ENCODE measurements at regions not wholly inside any gene's neighbourhood (a gene's known extent, or its start where the extent isn't known, plus 50 kb on each side); places are given as distances from the start of the nearest gene placed in this dataset.
"Not testable (repeated sequence)": the region's sequence is repeated elsewhere in the genome, so short reads cannot be mapped to it uniquely, and the experiment has no call there.

- H3K27ac Mint-ChIP-seq; H3K27ac ChIP-seq (ENCODE audit: low read length in 2 of 2); H3K79me2 ChIP-seq (ENCODE audit: control insufficient read depth, insufficient read depth, low read length); H3K27me3 Mint-ChIP-seq; DNase-seq; ATAC-seq (ENCODE audit: low read depth); H3K27me3 ChIP-seq (replicated peaks in 1 of 4; ENCODE audit: control extremely low read depth in 1 of 4, control insufficient read depth in 3 of 4, insufficient read depth in 4 of 4, low read length in 3 of 4); H3K36me3 ChIP-seq (replicated peaks in 1 of 2; ENCODE audit: control extremely low read depth in 1 of 2, control insufficient read depth in 1 of 2, extremely low read depth in 1 of 2, insufficient read depth in 2 of 2, low read length in 1 of 2); H4K20me1 ChIP-seq (ENCODE audit: control insufficient read depth, insufficient read depth, low read length, poor library complexity, severe bottlenecking); H3K4me2 ChIP-seq (replicated peaks; ENCODE audit: low read depth, low read length, poor library complexity, severe bottlenecking); CTCF ChIA-PET; H2AFZ ChIP-seq (ENCODE audit: insufficient read depth, low read depth, low read length, poor library complexity, severe bottlenecking); intact Hi-C loops (cut with micrococcal nuclease); H3K9me3 Mint-ChIP-seq (ENCODE audit: insufficient read depth); POLR2A ChIA-PET; H3K9ac ChIP-seq (ENCODE audit: low read length); H3K4me1 ChIP-seq (ENCODE audit: control insufficient read depth in 2 of 2, insufficient read depth in 2 of 2, low read length in 2 of 2); H3K4me3 ChIP-seq (ENCODE audit: control extremely low read depth in 1 of 5, extremely low read depth in 1 of 5, insufficient read depth in 1 of 5, low read depth in 2 of 5, low read length in 4 of 5); H3K4me3 Mint-ChIP-seq; H3K4me1 Mint-ChIP-seq: not testable (repeated sequence)
- H3K9me3 ChIP-seq (ENCODE audit: control extremely low read depth in 1 of 3, control insufficient read depth in 2 of 3, insufficient read depth in 1 of 3, low read length in 2 of 3) = peaks cover 0 to 13% (median 0%) of the 10 kb centered on the region in 3 donors
- 100% methylated on average over 1 of the region's 7 CpGs for WGBS (ENCODE audit: insufficient coverage)
These were observed 335.7 kb upstream of the PLGLB2 start for GRCh38 chr2:87412036-87412820.

- POLR2A ChIA-PET; intact Hi-C loops (cut with micrococcal nuclease): not testable (repeated sequence)
- WGBS (ENCODE audit: insufficient coverage) = 52% methylated on average over 1 of the region's 1 CpG
These were observed 333.6 kb upstream of the PLGLB2 start for GRCh38 chr2:87414331-87414730.

GRCh38 chr2:87414795-87415570, 332.9 kb upstream of the PLGLB2 start:
- H3K27me3 ChIP-seq (replicated peaks in 1 of 4; ENCODE audit: control extremely low read depth in 1 of 4, control insufficient read depth in 3 of 4, insufficient read depth in 4 of 4, low read length in 3 of 4); H3K4me1 ChIP-seq (ENCODE audit: control insufficient read depth in 2 of 2, insufficient read depth in 2 of 2, low read length in 2 of 2); H3K79me2 ChIP-seq (ENCODE audit: control insufficient read depth, insufficient read depth, low read length); intact Hi-C loops (cut with micrococcal nuclease); H3K4me2 ChIP-seq (replicated peaks; ENCODE audit: low read depth, low read length, poor library complexity, severe bottlenecking); CTCF ChIA-PET; H3K4me3 ChIP-seq (ENCODE audit: control extremely low read depth in 1 of 5, extremely low read depth in 1 of 5, insufficient read depth in 1 of 5, low read depth in 2 of 5, low read length in 4 of 5); DNase-seq; H3K9me3 Mint-ChIP-seq (ENCODE audit: insufficient read depth); H3K27ac Mint-ChIP-seq; H3K4me3 Mint-ChIP-seq; H3K36me3 ChIP-seq (replicated peaks in 1 of 2; ENCODE audit: control extremely low read depth in 1 of 2, control insufficient read depth in 1 of 2, extremely low read depth in 1 of 2, insufficient read depth in 2 of 2, low read length in 1 of 2); POLR2A ChIA-PET; H4K20me1 ChIP-seq (ENCODE audit: control insufficient read depth, insufficient read depth, low read length, poor library complexity, severe bottlenecking); H2AFZ ChIP-seq (ENCODE audit: insufficient read depth, low read depth, low read length, poor library complexity, severe bottlenecking); H3K9ac ChIP-seq (ENCODE audit: low read length); ATAC-seq (ENCODE audit: low read depth); H3K27ac ChIP-seq (ENCODE audit: low read length in 2 of 2); H3K4me1 Mint-ChIP-seq; H3K27me3 Mint-ChIP-seq: not testable (repeated sequence)
- WGBS (ENCODE audit: insufficient coverage) = 86% methylated on average over 1 of the region's 10 CpGs
- H3K9me3 ChIP-seq (ENCODE audit: control extremely low read depth in 1 of 3, control insufficient read depth in 2 of 3, insufficient read depth in 1 of 3, low read length in 2 of 3) = peaks cover 0 to 25% (median 0%) of the 10 kb centered on the region in 3 donors

More at GRCh38 chr2:87414331-87414730, 333.6 kb upstream of the PLGLB2 start:
- H2AFZ ChIP-seq (ENCODE audit: insufficient read depth, low read depth, low read length, poor library complexity, severe bottlenecking); ATAC-seq (ENCODE audit: low read depth); H3K9me3 Mint-ChIP-seq (ENCODE audit: insufficient read depth); H3K27ac ChIP-seq (ENCODE audit: low read length in 2 of 2); H3K4me1 ChIP-seq (ENCODE audit: control insufficient read depth in 2 of 2, insufficient read depth in 2 of 2, low read length in 2 of 2); H3K9ac ChIP-seq (ENCODE audit: low read length); DNase-seq; H3K4me1 Mint-ChIP-seq; H3K79me2 ChIP-seq (ENCODE audit: control insufficient read depth, insufficient read depth, low read length); H3K36me3 ChIP-seq (replicated peaks in 1 of 2; ENCODE audit: control extremely low read depth in 1 of 2, control insufficient read depth in 1 of 2, extremely low read depth in 1 of 2, insufficient read depth in 2 of 2, low read length in 1 of 2); H3K27ac Mint-ChIP-seq; H4K20me1 ChIP-seq (ENCODE audit: control insufficient read depth, insufficient read depth, low read length, poor library complexity, severe bottlenecking); H3K27me3 ChIP-seq (replicated peaks in 1 of 4; ENCODE audit: control extremely low read depth in 1 of 4, control insufficient read depth in 3 of 4, insufficient read depth in 4 of 4, low read length in 3 of 4); H3K4me3 ChIP-seq (ENCODE audit: control extremely low read depth in 1 of 5, extremely low read depth in 1 of 5, insufficient read depth in 1 of 5, low read depth in 2 of 5, low read length in 4 of 5); H3K4me2 ChIP-seq (replicated peaks; ENCODE audit: low read depth, low read length, poor library complexity, severe bottlenecking); CTCF ChIA-PET; H3K4me3 Mint-ChIP-seq; H3K27me3 Mint-ChIP-seq: not testable (repeated sequence)
- peaks cover 0 to 27% (median 0%) of the 10 kb centered on the region in 3 donors for H3K9me3 ChIP-seq (ENCODE audit: control extremely low read depth in 1 of 3, control insufficient read depth in 2 of 3, insufficient read depth in 1 of 3, low read length in 2 of 3)
